CD14-positive monocyte (primary cell): ENCODE measurements at regions not wholly inside any gene's neighbourhood (a gene's known extent, or its start where the extent isn't known, plus 50 kb on each side); places are given as distances from the start of the nearest gene placed in this dataset.

Experiments
- DNase-seq, 3 donors: peaks; one replicate each; pipeline ENCODE4 v3.0.0-alpha.2; 2011 to 2022
- H2AFZ ChIP-seq: 2 replicates; pipeline ENCODE4 v1.6.0; 2012; ENCODE audit warnings: mild to moderate bottlenecking, low read depth, low read length, inconsistent platforms; ENCODE audit not compliant: insufficient read depth, poor library complexity, severe bottlenecking
- H3K27ac ChIP-seq, 2 donors: 1 replicate in 1 of 2; 2 replicates in 1 of 2; pipeline ENCODE4 v1.5.1; 2012 to 2013; ENCODE audit warnings: low read length in 2 of 2, control low read depth in 1 of 2, inconsistent platforms in 1 of 2, low read depth in 1 of 2, mild to moderate bottlenecking in 1 of 2
- H3K27me3 ChIP-seq, 2 donors: one replicate each; pipeline versions ENCODE4 v1.6.0 to v1.6.1; 2011 to 2013; ENCODE audit warnings: low read length in 2 of 2; ENCODE audit not compliant: control insufficient read depth in 2 of 2, insufficient read depth in 2 of 2
- H3K36me3 ChIP-seq, 2 donors: replicated peaks in 1 of 2; 1 replicate in 1 of 2; 2 replicates in 1 of 2; pipeline versions ENCODE4 v1.5.1 to v1.6.1; 2012 to 2013; ENCODE audit warnings: low read length in 2 of 2, control low read depth in 1 of 2, inconsistent platforms in 1 of 2, mild to moderate bottlenecking in 1 of 2; ENCODE audit not compliant: insufficient read depth in 2 of 2, control insufficient read depth in 1 of 2
- H3K4me1 ChIP-seq, 2 donors: 1 replicate in 1 of 2; 2 replicates in 1 of 2; pipeline versions ENCODE4 v1.5.1 to v1.6.1; 2012 to 2013; ENCODE audit warnings: low read length in 2 of 2, control low read depth in 1 of 2, inconsistent platforms in 1 of 2, mild to moderate bottlenecking in 1 of 2, moderate library complexity in 1 of 2; ENCODE audit not compliant: insufficient read depth in 2 of 2, control insufficient read depth in 1 of 2
- H3K4me2 ChIP-seq: replicated peaks from 2 replicates; pipeline ENCODE3; 2012; ENCODE audit warnings: low read length, moderate library complexity, mild to moderate bottlenecking; ENCODE audit not compliant: poor library complexity, severe bottlenecking; ENCODE audit errors: extremely low read depth
- H3K4me3 ChIP-seq, 3 experiments: fragments of 200-600 bp in 1 of 3; sonication (generic) in 1 of 3; replicated peaks in 1 of 3; 1 replicate in 2 of 3; 2 replicates in 1 of 3; pipeline ENCODE4 v1.5.1; 2011 to 2013; ENCODE audit warnings: low read length in 3 of 3, mild to moderate bottlenecking in 3 of 3, control low read depth in 2 of 3, low read depth in 2 of 3, inconsistent platforms in 1 of 3, moderate library complexity in 1 of 3
- H3K79me2 ChIP-seq: 2 replicates; pipeline ENCODE4 v1.6.0; 2012; ENCODE audit warnings: mild to moderate bottlenecking, control low read depth, inconsistent platforms, low read length, moderate library complexity; ENCODE audit not compliant: insufficient read depth
- H3K9ac ChIP-seq: 2 replicates; pipeline ENCODE4 v1.6.0; 2017; ENCODE audit warnings: low read length, mild to moderate bottlenecking; ENCODE audit not compliant: insufficient read depth, poor library complexity, severe bottlenecking
- H3K9me3 ChIP-seq, 2 donors: replicated peaks in 1 of 2; 1 replicate in 1 of 2; 2 replicates in 1 of 2; pipeline versions ENCODE4 v1.5.1 to v1.6.1; 2012 to 2013; ENCODE audit warnings: low read length in 2 of 2, control low read depth in 1 of 2; ENCODE audit not compliant: control insufficient read depth in 1 of 2, insufficient read depth in 1 of 2
- H4K20me1 ChIP-seq: 2 replicates; pipeline ENCODE4 v1.6.0; 2012; ENCODE audit warnings: mild to moderate bottlenecking, low read length, control low read depth, moderate library complexity; ENCODE audit not compliant: insufficient read depth
- H3K27ac Mint-ChIP-seq, 7 donors: one replicate each; pipeline ENCODE4 v1.8.0; 2020; ENCODE audit warnings: mild to moderate bottlenecking in 7 of 7, mixed read lengths in 7 of 7, moderate library complexity in 6 of 7, inconsistent platforms in 2 of 7
- H3K27me3 Mint-ChIP-seq, 3 donors: one replicate each; pipeline ENCODE4 v1.8.0; 2021 to 2022; ENCODE audit warnings: low read depth in 3 of 3, mild to moderate bottlenecking in 3 of 3, mixed read lengths in 3 of 3, moderate library complexity in 3 of 3, inconsistent platforms in 1 of 3
- H3K36me3 Mint-ChIP-seq, 2 donors: one replicate each; pipeline ENCODE4 v1.8.0; 2020; ENCODE audit warnings: mixed read lengths in 2 of 2, inconsistent platforms in 1 of 2, mild to moderate bottlenecking in 1 of 2
- H3K4me1 Mint-ChIP-seq: one replicate; pipeline ENCODE4 v1.8.0; 2020; ENCODE audit warnings: mild to moderate bottlenecking, mixed read lengths
- H3K4me3 Mint-ChIP-seq, 2 donors: one replicate each; pipeline ENCODE4 v1.8.0; 2020; ENCODE audit warnings: mild to moderate bottlenecking in 2 of 2, mixed read lengths in 2 of 2, moderate library complexity in 1 of 2
- H3K9me3 Mint-ChIP-seq, 7 donors: one replicate each; pipeline ENCODE4 v1.8.0; 2020 to 2022; ENCODE audit warnings: mixed read lengths in 7 of 7, mild to moderate bottlenecking in 6 of 7, moderate library complexity in 6 of 7, inconsistent platforms in 2 of 7
- CTCF ChIP-seq: fragments of 200-600 bp; IDR thresholded peaks from one replicate; pipeline ENCODE4 v1.8.0; 2022; ENCODE audit warnings: antibody characterized with exemption, mild to moderate bottlenecking
- WGBS: methylation state at CpG from one replicate; pipeline ENCODE4 v1.1.5; 2013; ENCODE audit warnings: missing lambda C conversion rate; ENCODE audit not compliant: insufficient coverage; 5-methylcytosine and 5-hydroxymethylcytosine counted together
- intact Hi-C, 2 donors: fragments of 100-400 bp; cut with micrococcal nuclease; formaldehyde crosslinking; loops; one replicate each; pipeline versions ENCODE4 v1.15.0 to v1.15.1; 2023

DNA sequence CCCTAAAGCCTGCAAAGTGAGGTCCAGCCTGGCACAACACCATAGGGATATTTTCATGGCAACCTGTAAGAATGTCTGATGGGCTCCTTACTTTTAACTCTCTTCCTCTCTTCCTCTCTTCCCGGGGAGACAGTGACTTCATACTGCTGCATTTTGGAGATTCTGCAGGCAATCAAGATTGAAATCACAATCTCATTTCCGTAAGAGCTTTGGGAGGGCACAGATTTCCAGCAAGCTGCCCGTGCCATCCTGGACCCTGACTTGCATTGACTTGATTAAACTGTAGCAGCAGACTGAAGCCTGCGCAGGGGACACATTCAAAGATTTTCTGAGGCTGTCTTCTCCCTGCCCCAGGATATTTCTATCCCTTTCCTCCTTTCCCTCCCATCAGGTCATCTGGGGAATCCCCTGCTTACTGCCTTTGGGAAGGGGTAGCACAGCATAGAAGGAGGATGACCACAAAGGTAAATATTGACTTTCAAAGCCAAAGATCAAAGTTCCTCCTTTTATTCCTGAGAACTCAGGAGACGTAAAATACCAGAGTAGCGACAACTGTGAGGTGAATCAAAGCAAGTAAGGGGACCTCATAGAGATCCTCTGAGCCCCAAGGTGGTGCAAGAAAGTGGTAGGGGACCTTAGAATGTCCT is 504.0 kb upstream of the ARID1B start:
- H3K27ac Mint-ChIP-seq = no peak overlapping the region
- intact Hi-C loops = no loop called here
- Histone ChIP-seq H3K79me2 (no peaks in the 10 kb centered on the region), H3K4me1 (no peaks in the 10 kb centered on the region), H3K36me3 (no peaks in the 10 kb centered on the region), H3K9me3 (peaks cover 3 to 7% of the 10 kb centered on the region in 2 donors), H3K4me2 (no peak overlapping the region), H3K4me3 (no peak overlapping the region), H3K9ac (no peak overlapping the region), H4K20me1 (no peaks in the 10 kb centered on the region), H3K27me3 (no peaks in the 10 kb centered on the region), H3K27ac (no peak overlapping the region), H2AFZ (no peak overlapping the region)
- H3K4me3 Mint-ChIP-seq = no peak overlapping the region
- peaks cover 3 to 14% (median 5%) of the 10 kb centered on the region in 7 donors for H3K9me3 Mint-ChIP-seq
- TF ChIP-seq CTCF = no peak
- no peak for DNase-seq
- peaks cover 3% of the 10 kb centered on the region for H3K4me1 Mint-ChIP-seq
- 94% methylated on average over 5 of the region's 6 CpGs for WGBS
- H3K36me3 Mint-ChIP-seq = no peaks in the 10 kb centered on the region
- H3K27me3 Mint-ChIP-seq = no peaks in the 10 kb centered on the region

DNA sequence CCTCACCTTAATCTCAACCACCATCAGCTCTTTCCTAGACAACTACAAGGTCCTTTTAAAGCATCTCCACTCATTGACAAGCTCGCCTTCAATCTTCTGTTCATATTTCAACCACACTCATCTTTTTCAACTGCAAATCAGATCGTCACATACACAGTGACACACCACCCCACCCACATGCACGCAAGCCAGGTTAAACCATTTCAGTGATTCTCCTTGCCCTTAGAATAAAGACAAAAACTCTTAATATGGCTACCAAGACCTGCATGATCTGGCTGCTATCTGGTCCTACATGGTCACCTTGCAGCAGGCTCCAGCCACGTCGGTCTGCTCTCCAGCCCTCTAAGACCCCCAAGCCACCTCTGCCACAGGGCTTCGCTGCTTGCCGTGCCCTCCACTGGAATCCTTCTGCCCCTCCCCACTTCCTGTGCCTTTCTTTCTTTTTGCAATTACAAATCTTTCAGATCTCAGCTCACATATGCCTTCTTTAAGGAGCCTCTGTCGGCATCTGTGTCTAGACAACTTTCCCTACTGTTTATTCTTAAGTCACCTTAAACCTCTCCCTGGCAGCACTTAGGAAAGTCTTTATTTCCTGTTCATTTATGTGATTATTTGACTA is 507.3 kb upstream of the ARID1B start:
- H3K4me3 ChIP-seq = no peak overlapping the region
- Mint-ChIP-seq H3K27me3 (no peaks in the 10 kb centered on the region), H3K9me3 (peaks cover 0 to 3% (median 1%) of the 10 kb centered on the region in 7 donors), H3K36me3 (no peaks in the 10 kb centered on the region), H3K4me1 (peaks cover 3% of the 10 kb centered on the region), H3K4me3 (no peak overlapping the region), H3K27ac (no peak overlapping the region)
- H3K79me2 ChIP-seq = no peaks in the 10 kb centered on the region
- H3K4me1 ChIP-seq = no peaks in the 10 kb centered on the region
- no peaks in the 10 kb centered on the region for H4K20me1 ChIP-seq
- H3K9me3 ChIP-seq = no peaks in the 10 kb centered on the region
- no peak overlapping the region for H3K27ac ChIP-seq
- no peaks in the 10 kb centered on the region for H3K36me3 ChIP-seq
- H2AFZ ChIP-seq = no peak overlapping the region
- TF ChIP-seq CTCF = no peak
- H3K27me3 ChIP-seq = no peaks in the 10 kb centered on the region
- 95% methylated on average over 7 of the region's 8 CpGs for WGBS
- H3K4me2 ChIP-seq = no peak overlapping the region
- DNase-seq = no peak
- H3K9ac ChIP-seq = no peak overlapping the region
- intact Hi-C loops = no loop called here
